Breast epithelium (tissue), 4 donors: ENCODE measurements at regions not wholly inside any gene's neighbourhood (a gene's known extent, or its start where the extent isn't known, plus 50 kb on each side); places are given as distances from the start of the nearest gene placed in this dataset.

Experiments
- DNase-seq, 2 donors: peaks; one replicate each; pipeline ENCODE4 v3.0.0-alpha.2; 2019; ENCODE audit warnings: low spot score in 2 of 2
- H3K27ac ChIP-seq, 2 donors: fragments of 200-600 bp; sonication (generic) in 1 of 2; one replicate each; pipeline ENCODE4 v1.5.1; 2016 to 2019; ENCODE audit warnings: mild to moderate bottlenecking in 1 of 2
- H3K27me3 ChIP-seq, 2 donors: fragments of 200-600 bp; sonication (generic) in 1 of 2; one replicate each; pipeline versions ENCODE4 v1.5.1 to v1.6.0; 2017 to 2019; ENCODE audit warnings: control low read depth in 1 of 2, mild to moderate bottlenecking in 1 of 2
- H3K36me3 ChIP-seq: fragments of 200-600 bp; one replicate; pipeline ENCODE4 v1.5.1; 2019
- H3K4me1 ChIP-seq, 2 donors: fragments of 200-600 bp; sonication (generic); one replicate each; pipeline ENCODE4 v1.5.1; 2016 to 2019; ENCODE audit warnings: control low read depth in 1 of 2
- H3K4me3 ChIP-seq, 3 donors: fragments of 200-600 bp; sonication (generic); 1 replicate in 2 of 3; 2 replicates in 1 of 3; pipeline ENCODE4 v1.5.1; 2016 to 2019; ENCODE audit warnings: mild to moderate bottlenecking in 3 of 3, moderate library complexity in 2 of 3
- H3K9me3 ChIP-seq, 2 donors: fragments of 200-600 bp; sonication (generic) in 1 of 2; one replicate each; pipeline ENCODE4 v1.5.1; 2016 to 2019; ENCODE audit warnings: control low read depth in 1 of 2
- POLR2A ChIP-seq: fragments of 450-650 bp; IDR thresholded peaks from one replicate; pipeline ENCODE4 v1.6.1; 2016; ENCODE audit warnings: antibody characterized with exemption, mild to moderate bottlenecking, moderate library complexity
- POLR2AphosphoS5 ChIP-seq, 3 donors: sonication (generic); formaldehyde crosslinking; IDR thresholded peaks; one replicate each; pipeline ENCODE4 v1.6.1; 2017; ENCODE audit warnings: antibody characterized with exemption in 3 of 3
- intact Hi-C: fragments of 100-400 bp; cut with DNase I; formaldehyde crosslinking; loops from one replicate; pipeline ENCODE4 v1.15.1; 2023; ENCODE audit warnings: low total_unique reads
- TF ChIP-seq, protein P1 (sequence below), 3 donors: fragments of 450-650 bp; IDR thresholded peaks; one replicate each; pipeline ENCODE4 v1.5.1; 2016 to 2017; ENCODE audit warnings: antibody characterized with exemption in 3 of 3, mild to moderate bottlenecking in 3 of 3, moderate library complexity in 3 of 3

DNA sequence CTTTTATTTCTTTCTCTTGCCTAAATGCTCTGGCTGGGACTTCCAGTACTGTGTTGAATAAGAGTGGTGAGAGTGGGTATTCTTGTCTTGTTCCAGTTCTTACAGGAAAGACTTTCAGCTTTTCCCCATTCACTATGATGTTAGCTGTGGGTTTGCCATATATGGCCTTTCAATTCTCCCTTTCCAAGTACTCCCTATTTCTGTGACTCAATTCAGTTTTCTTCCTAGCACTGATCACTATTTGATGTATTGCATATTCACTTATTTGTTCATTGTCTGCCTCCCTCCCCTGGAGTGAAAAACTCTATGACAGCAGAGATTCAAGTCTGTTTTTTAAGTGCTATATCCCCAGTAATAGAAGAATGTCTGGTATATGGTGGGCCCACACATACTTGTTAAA, 618.2 kb upstream of the CAMK1G start:
- DNase-seq = no peak
- no peaks in the 10 kb centered on the region for H3K4me1 ChIP-seq
- no peaks in the 10 kb centered on the region for H3K27me3 ChIP-seq
- H3K4me3 ChIP-seq = no peak overlapping the region
- H3K27ac ChIP-seq = no peak overlapping the region
- H3K9me3 ChIP-seq = no peaks in the 10 kb centered on the region
- TF ChIP-seq, protein P1, sequence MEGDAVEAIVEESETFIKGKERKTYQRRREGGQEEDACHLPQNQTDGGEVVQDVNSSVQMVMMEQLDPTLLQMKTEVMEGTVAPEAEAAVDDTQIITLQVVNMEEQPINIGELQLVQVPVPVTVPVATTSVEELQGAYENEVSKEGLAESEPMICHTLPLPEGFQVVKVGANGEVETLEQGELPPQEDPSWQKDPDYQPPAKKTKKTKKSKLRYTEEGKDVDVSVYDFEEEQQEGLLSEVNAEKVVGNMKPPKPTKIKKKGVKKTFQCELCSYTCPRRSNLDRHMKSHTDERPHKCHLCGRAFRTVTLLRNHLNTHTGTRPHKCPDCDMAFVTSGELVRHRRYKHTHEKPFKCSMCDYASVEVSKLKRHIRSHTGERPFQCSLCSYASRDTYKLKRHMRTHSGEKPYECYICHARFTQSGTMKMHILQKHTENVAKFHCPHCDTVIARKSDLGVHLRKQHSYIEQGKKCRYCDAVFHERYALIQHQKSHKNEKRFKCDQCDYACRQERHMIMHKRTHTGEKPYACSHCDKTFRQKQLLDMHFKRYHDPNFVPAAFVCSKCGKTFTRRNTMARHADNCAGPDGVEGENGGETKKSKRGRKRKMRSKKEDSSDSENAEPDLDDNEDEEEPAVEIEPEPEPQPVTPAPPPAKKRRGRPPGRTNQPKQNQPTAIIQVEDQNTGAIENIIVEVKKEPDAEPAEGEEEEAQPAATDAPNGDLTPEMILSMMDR (IDR thresholded peaks at IDR 0.05) = no peak
- TF ChIP-seq POLR2A (no peak), POLR2AphosphoS5 (IDR thresholded peaks at IDR 0.05) (no peak)
- intact Hi-C loops = no loop called here
- no peaks in the 10 kb centered on the region for H3K36me3 ChIP-seq

DNA sequence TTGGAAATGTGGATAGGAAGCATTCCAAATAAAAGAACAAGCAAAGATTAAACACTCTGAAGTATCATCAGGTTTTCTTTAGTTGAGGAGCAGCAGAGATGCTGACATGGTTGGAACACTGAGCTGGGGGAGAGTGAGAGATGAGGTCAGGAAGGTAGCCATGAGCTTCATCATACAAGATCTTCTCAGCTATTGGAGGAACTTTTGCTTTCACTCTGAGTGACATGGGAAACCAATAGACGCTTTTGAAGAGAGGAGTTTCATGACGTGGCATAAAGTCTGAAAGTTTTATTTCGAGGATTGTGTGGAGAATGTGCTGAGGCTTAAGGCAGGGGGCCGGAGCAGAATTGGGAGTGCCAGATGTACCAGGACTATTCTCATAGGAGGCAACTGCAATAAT, 616.2 kb upstream of the CAMK1G start:
- H3K4me3 ChIP-seq = no peak overlapping the region
- H3K9me3 ChIP-seq = no peaks in the 10 kb centered on the region
- no peaks in the 10 kb centered on the region for H3K4me1 ChIP-seq
- H3K36me3 ChIP-seq = no peaks in the 10 kb centered on the region
- intact Hi-C loops = no loop called here
- no peaks in the 10 kb centered on the region for H3K27me3 ChIP-seq
- DNase-seq = no peak
- H3K27ac ChIP-seq = no peak overlapping the region
- no peak for TF ChIP-seq POLR2A
- TF ChIP-seq, protein P1 (IDR thresholded peaks at IDR 0.05) = no peak
- TF ChIP-seq POLR2AphosphoS5 (IDR thresholded peaks at IDR 0.05) = no peak

DNA sequence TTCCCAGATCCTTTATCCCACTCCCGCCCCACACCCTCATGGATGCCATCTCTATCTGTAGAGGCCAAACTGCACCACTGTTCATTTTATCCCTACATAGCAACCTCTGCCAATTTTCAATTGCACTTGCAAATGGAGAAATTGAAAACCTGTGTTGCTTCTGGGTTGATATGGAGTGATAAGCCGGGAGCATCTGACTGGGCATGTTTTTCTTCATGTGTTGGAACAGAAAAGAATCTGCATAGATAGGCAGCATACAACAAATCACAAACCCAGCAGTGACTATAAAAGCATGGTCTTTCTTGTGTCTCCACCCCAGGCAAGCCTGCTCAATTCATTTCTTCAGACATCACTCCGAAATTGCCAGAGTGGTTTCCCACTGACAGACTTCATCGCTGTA, 608.8 kb upstream of the CAMK1G start:
- TF ChIP-seq POLR2AphosphoS5 (IDR thresholded peaks at IDR 0.05) = no peak
- TF ChIP-seq, protein P1 (IDR thresholded peaks at IDR 0.05) = no peak
- no peak for TF ChIP-seq POLR2A
- no peaks in the 10 kb centered on the region for H3K27me3 ChIP-seq
- H3K4me1 ChIP-seq = no peaks in the 10 kb centered on the region
- intact Hi-C loops = no loop called here
- H3K27ac ChIP-seq = no peak overlapping the region
- no peaks in the 10 kb centered on the region for H3K36me3 ChIP-seq
- no peak overlapping the region for H3K4me3 ChIP-seq
- no peak for DNase-seq
- no peaks in the 10 kb centered on the region for H3K9me3 ChIP-seq

DNA sequence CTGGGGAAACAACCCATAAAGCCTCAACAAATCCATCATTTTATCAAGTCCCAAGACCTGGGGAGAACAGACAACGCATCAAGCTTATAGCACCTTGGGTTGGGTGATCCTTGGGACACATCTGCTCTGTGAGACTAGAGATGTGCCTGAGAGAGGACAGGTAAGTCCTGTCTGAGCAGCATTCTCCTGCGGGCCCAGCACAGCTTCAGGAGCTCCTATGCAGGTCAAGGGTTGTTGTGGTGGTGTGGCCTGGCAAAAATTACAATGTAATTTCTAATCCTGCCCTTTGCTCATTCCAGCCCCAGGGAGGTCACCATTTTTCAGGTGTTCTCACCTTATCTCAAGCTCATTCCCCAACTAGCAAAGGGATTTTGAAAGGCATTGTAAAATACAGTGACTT, 608.1 kb upstream of the CAMK1G start:
- H3K4me3 ChIP-seq = no peak overlapping the region
- intact Hi-C loops = no loop called here

GRCh38 chr1:208977012-208977411, 606.5 kb upstream of the CAMK1G start:
- no peak for TF ChIP-seq POLR2AphosphoS5 (IDR thresholded peaks at IDR 0.05)
- Histone ChIP-seq H3K27ac (no peak overlapping the region), H3K36me3 (no peaks in the 10 kb centered on the region), H3K9me3 (no peaks in the 10 kb centered on the region), H3K4me3 (no peak overlapping the region), H3K27me3 (no peaks in the 10 kb centered on the region), H3K4me1 (no peaks in the 10 kb centered on the region)
- intact Hi-C loops = no loop called here
- no peak for DNase-seq

More for the DNA sequence above, 608.1 kb upstream of the CAMK1G start:
- Histone ChIP-seq H3K27ac (no peak overlapping the region), H3K27me3 (no peaks in the 10 kb centered on the region), H3K9me3 (no peaks in the 10 kb centered on the region), H3K36me3 (no peaks in the 10 kb centered on the region), H3K4me1 (no peaks in the 10 kb centered on the region)
- TF ChIP-seq POLR2A (no peak), POLR2AphosphoS5 (IDR thresholded peaks at IDR 0.05) (no peak)
- TF ChIP-seq, protein P1 (IDR thresholded peaks at IDR 0.05) = no peak
- DNase-seq = no peak

GRCh38 chr1:208977638-208978256, 605.8 kb upstream of the CAMK1G start:
- H3K9me3 ChIP-seq = no peaks in the 10 kb centered on the region
- TF ChIP-seq POLR2A (no peak), POLR2AphosphoS5 (IDR thresholded peaks at IDR 0.05) (no peak)
- TF ChIP-seq, protein P1 (IDR thresholded peaks at IDR 0.05) = no peak
- H3K27me3 ChIP-seq = no peaks in the 10 kb centered on the region
- H3K27ac ChIP-seq = no peak overlapping the region
- intact Hi-C loops = no loop called here
- no peaks in the 10 kb centered on the region for H3K36me3 ChIP-seq
- DNase-seq = no peak
- H3K4me1 ChIP-seq = no peaks in the 10 kb centered on the region
- no peak overlapping the region for H3K4me3 ChIP-seq
